GM23248 (cell line): ENCODE measurements at regions not wholly inside any gene's neighbourhood (a gene's known extent, or its start where the extent isn't known, plus 50 kb on each side); places are given as distances from the start of the nearest gene placed in this dataset.

Experiments
- DNase-seq: peaks from one replicate; pipeline ENCODE4 v3.0.0-alpha.2; 2015
- H2AFZ ChIP-seq: fragments of 200-600 bp; sonication (generic); 2 replicates; pipeline ENCODE4 v1.6.1; 2016; ENCODE audit warnings: antibody characterized with exemption
- H3F3A ChIP-seq: fragments of 200-600 bp; sonication (generic); 2 replicates; pipeline ENCODE4 v1.6.1; 2016; ENCODE audit warnings: mild to moderate bottlenecking, antibody characterized with exemption, mixed run types; ENCODE audit not compliant: insufficient read depth
- H3K27ac ChIP-seq: fragments of 200-600 bp; sonication (generic); 2 replicates; pipeline ENCODE4 v1.5.1; 2016; ENCODE audit warnings: mild to moderate bottlenecking
- H3K27me3 ChIP-seq: fragments of 200-600 bp; sonication (generic); replicated peaks from 2 replicates; pipeline ENCODE4 v1.6.1; 2016; ENCODE audit warnings: mild to moderate bottlenecking; ENCODE audit not compliant: insufficient read depth
- H3K36me3 ChIP-seq: fragments of 200-600 bp; sonication (generic); 2 replicates; pipeline ENCODE4 v1.6.1; 2016; ENCODE audit warnings: low read depth, mild to moderate bottlenecking
- H3K4me1 ChIP-seq: fragments of 200-600 bp; sonication (generic); 2 replicates; pipeline ENCODE4 v1.6.1; 2016; ENCODE audit warnings: mild to moderate bottlenecking; ENCODE audit not compliant: insufficient read depth
- H3K4me2 ChIP-seq: fragments of 200-600 bp; sonication (generic); one replicate; pipeline ENCODE4 v1.6.1; 2016; ENCODE audit warnings: mild to moderate bottlenecking; ENCODE audit not compliant: unreplicated experiment
- H3K4me3 ChIP-seq: fragments of 200-600 bp; sonication (generic); 2 replicates; pipeline ENCODE4 v1.5.1; 2016; ENCODE audit warnings: mild to moderate bottlenecking
- H3K79me2 ChIP-seq: fragments of 200-600 bp; sonication (generic); 2 replicates; pipeline ENCODE4 v1.6.1; 2016; ENCODE audit warnings: mild to moderate bottlenecking; ENCODE audit not compliant: insufficient read depth
- H3K9ac ChIP-seq: fragments of 200-600 bp; sonication (generic); 2 replicates; pipeline ENCODE4 v1.6.1; 2016; ENCODE audit warnings: mild to moderate bottlenecking
- H3K9me2 ChIP-seq: fragments of 200-600 bp; sonication (generic); 2 replicates; pipeline ENCODE4 v1.6.1; 2016; ENCODE audit warnings: mixed run types, mild to moderate bottlenecking, moderate library complexity; ENCODE audit not compliant: insufficient read depth
- H3K9me3 ChIP-seq: fragments of 200-600 bp; sonication (generic); one replicate; pipeline ENCODE4 v1.6.1; 2017; ENCODE audit warnings: low read depth
- H4K20me1 ChIP-seq: fragments of 200-600 bp; sonication (generic); 2 replicates; pipeline ENCODE4 v1.6.0; 2016; ENCODE audit not compliant: insufficient read depth
- EZH2 ChIP-seq: fragments of 200-600 bp; sonication (generic); IDR thresholded peaks from 2 replicates; pipeline ENCODE4 v1.6.1; 2018; ENCODE audit warnings: antibody characterized with exemption, mild to moderate bottlenecking; ENCODE audit not compliant: insufficient read depth, poor library complexity, severe bottlenecking
- EZH2phosphoT487 ChIP-seq: fragments of 200-600 bp; sonication (generic); IDR thresholded peaks from 2 replicates; pipeline ENCODE4 v1.6.1; 2018; ENCODE audit warnings: antibody characterized with exemption, moderate library complexity, mild to moderate bottlenecking, low read depth; ENCODE audit not compliant: insufficient read depth
- whole genome bisulfite sequencing, 2 experiments: methylation state at CpG; one replicate each; pipeline ENCODE4 v1.1.6; 2015 to 2017; ENCODE audit warnings: low lambda C conversion rate in 2 of 2, low coverage in 1 of 2; ENCODE audit errors: missing lambda C conversion rate in 2 of 2; 5-methylcytosine and 5-hydroxymethylcytosine counted together
- in situ Hi-C: fragments of 300-500 bp; cut with MboI; formaldehyde crosslinking; loops from 2 replicates; pipeline ENCODE4 v1.15.0; 2020

- no peaks in the 10 kb centered on the region for H3K27me3 ChIP-seq
- in situ Hi-C loops: no loop called here
- no peaks in the 10 kb centered on the region for H3F3A ChIP-seq
- H3K9me2 ChIP-seq: no peaks in the 10 kb centered on the region
- no peaks in the 10 kb centered on the region for H3K4me1 ChIP-seq
- H3K4me3 ChIP-seq: no peak overlapping the region
- TF ChIP-seq EZH2phosphoT487 (no peak), EZH2 (no peak)
- H4K20me1 ChIP-seq: no peaks in the 10 kb centered on the region
- no peaks in the 10 kb centered on the region for H3K36me3 ChIP-seq
- no peak overlapping the region for H3K9ac ChIP-seq
- no peaks in the 10 kb centered on the region for H3K9me3 ChIP-seq
- no peak for DNase-seq
- H3K79me2 ChIP-seq: no peaks in the 10 kb centered on the region
- no peak overlapping the region for H2AFZ ChIP-seq
- WGBS, 2 experiments: 0 to 5% methylated on average over 1 of the region's 1 CpG
- H3K4me2 ChIP-seq: no peak overlapping the region
- no peak overlapping the region for H3K27ac ChIP-seq
These were observed 1378.2 kb upstream of the PCDH20 start for GRCh38 chr13:62793850-62794249.

GRCh38 chr13:62781866-62782265 is 1366.2 kb upstream of the PCDH20 start:
- H3K27ac ChIP-seq: no peak overlapping the region
- no peaks in the 10 kb centered on the region for H3K79me2 ChIP-seq
- H3K9me3 ChIP-seq: no peaks in the 10 kb centered on the region
- H3K27me3 ChIP-seq: no peaks in the 10 kb centered on the region
- no peaks in the 10 kb centered on the region for H4K20me1 ChIP-seq
- no peak overlapping the region for H3K9ac ChIP-seq
- no peak for TF ChIP-seq EZH2phosphoT487
- TF ChIP-seq EZH2: no peak
- no peak for DNase-seq
- no peaks in the 10 kb centered on the region for H3K9me2 ChIP-seq
- H3K4me3 ChIP-seq: no peak overlapping the region
- no peaks in the 10 kb centered on the region for H3K36me3 ChIP-seq
- 29 to 45% methylated on average over 1 of the region's 1 CpG for WGBS, 2 experiments
- H3K4me1 ChIP-seq: no peaks in the 10 kb centered on the region
- no peaks in the 10 kb centered on the region for H3F3A ChIP-seq
- no peak overlapping the region for H3K4me2 ChIP-seq
- H2AFZ ChIP-seq: no peak overlapping the region
- in situ Hi-C loops: no loop called here

- in situ Hi-C loops: no loop called here
- Histone ChIP-seq H3K4me1 (no peaks in the 10 kb centered on the region), H3K9ac (no peak overlapping the region), H3K79me2 (no peaks in the 10 kb centered on the region), H3K36me3 (no peaks in the 10 kb centered on the region), H4K20me1 (no peaks in the 10 kb centered on the region), H3K4me2 (no peak overlapping the region), H3K4me3 (no peak overlapping the region), H3K27me3 (no peaks in the 10 kb centered on the region), H3K9me2 (no peaks in the 10 kb centered on the region), H3K27ac (no peak overlapping the region), H3F3A (no peaks in the 10 kb centered on the region), H2AFZ (no peak overlapping the region), H3K9me3 (no peaks in the 10 kb centered on the region)
- TF ChIP-seq EZH2phosphoT487: no peak
- no peak for TF ChIP-seq EZH2
- 29 to 39% methylated on average over 6 of the region's 6 CpGs for WGBS, 2 experiments
- no peak for DNase-seq
These were observed 1363.5 kb upstream of the PCDH20 start for GRCh38 chr13:62779161-62779560.

GRCh38 chr13:62767473-62767872 is 1351.8 kb upstream of the PCDH20 start:
- Histone ChIP-seq H3K27me3 (no peaks in the 10 kb centered on the region), H3K4me1 (no peaks in the 10 kb centered on the region), H4K20me1 (no peaks in the 10 kb centered on the region), H3K9me3 (no peaks in the 10 kb centered on the region), H3K27ac (no peak overlapping the region), H3K36me3 (no peaks in the 10 kb centered on the region), H3K9ac (no peak overlapping the region), H3K79me2 (no peaks in the 10 kb centered on the region), H2AFZ (no peak overlapping the region), H3K9me2 (no peaks in the 10 kb centered on the region), H3K4me2 (no peak overlapping the region), H3F3A (no peaks in the 10 kb centered on the region), H3K4me3 (no peak overlapping the region)
- no peak for TF ChIP-seq EZH2phosphoT487
- TF ChIP-seq EZH2: no peak
- 47 to 50% methylated on average over 9 of the region's 9 CpGs for WGBS, 2 experiments
- in situ Hi-C loops: no loop called here
- DNase-seq: no peak

- Histone ChIP-seq H3K4me1 (no peaks in the 10 kb centered on the region), H4K20me1 (no peaks in the 10 kb centered on the region), H3F3A (no peaks in the 10 kb centered on the region), H3K27ac (no peak overlapping the region), H3K27me3 (no peaks in the 10 kb centered on the region), H3K9me3 (no peaks in the 10 kb centered on the region), H3K9ac (no peak overlapping the region), H2AFZ (no peak overlapping the region), H3K4me2 (no peak overlapping the region), H3K36me3 (no peaks in the 10 kb centered on the region), H3K9me2 (no peaks in the 10 kb centered on the region), H3K4me3 (no peak overlapping the region), H3K79me2 (no peaks in the 10 kb centered on the region)
- no peak for TF ChIP-seq EZH2phosphoT487
- TF ChIP-seq EZH2: no peak
- DNase-seq: no peak
- in situ Hi-C loops: no loop called here
- 4 to 10% methylated on average over 1 of the region's 1 CpG for WGBS, 2 experiments
These were observed 1345.1 kb upstream of the PCDH20 start for GRCh38 chr13:62760724-62761123.
